HepG2 (cell line): ENCODE measurements at regions not wholly inside any gene's neighbourhood (a gene's known extent, or its start where the extent isn't known, plus 50 kb on each side); places are given as distances from the start of the nearest gene placed in this dataset.
"Not testable (repeated sequence)": the region's sequence is repeated elsewhere in the genome, so short reads cannot be mapped to it uniquely, and the experiment has no call there.

Source experiments
- ATAC-seq: fragments of 200-7000 bp; cut with Tn5 transposase; 3 replicates; pipeline ENCODE4 v1.9.1; 2020; ENCODE audit warnings: mild to moderate bottlenecking, moderate library complexity
- BruUV-seq: library from RNA; stranded (reverse); fragments of 400-500 nt; replicated peaks from 2 replicates; lab custom pipeline; 2021; lab: Mats Ljungman, UMichigan
- CTCF ChIA-PET: fragments of 300-600 bp; formaldehyde crosslinking; extraction: SDS; loops from one replicate; lab custom pipeline; 2021; ENCODE audit warnings: low total read pairs, inconsistent platforms, low intra/inter-chr PET ratio; lab: Yijun Ruan, JAX
- POLR2A ChIA-PET: fragments of 350-600 bp; sonication (Branson Sonifier 250); formaldehyde crosslinking; loops from one replicate; lab custom pipeline; 2020; ENCODE audit warnings: antibody characterized with exemption, inconsistent platforms; lab: Yijun Ruan, JAX
- DNase-seq: peaks from one replicate; pipeline ENCODE4 v3.0.0-alpha.2; 2015; ENCODE audit warnings: low spot score
- FAIRE-seq: peaks from 3 replicates; lab custom pipeline; 2011; peaks lifted over from hg19 to GRCh38; lab: Jason Lieb, UNC
- H2AFZ ChIP-seq: one replicate; pipeline ENCODE4 v1.6.1; 2011; ENCODE audit warnings: low read length, inconsistent platforms
- H3K27ac ChIP-seq: fragments of 300-600 bp; 3 replicates; pipeline ENCODE4 v1.8.0; 2011; ENCODE audit warnings: mixed run types, mild to moderate bottlenecking, mixed read lengths, low read length, inconsistent platforms; ENCODE audit not compliant: insufficient read depth; ENCODE audit errors: extremely low read length
- H3K27me3 ChIP-seq, 2 experiments: fragments of 200-600 bp in 1 of 2; 2 replicates in 1 of 2; 3 replicates in 1 of 2; pipeline versions ENCODE4 v1.6.0 to v1.8.0; 2011; ENCODE audit warnings: low read length in 2 of 2, mild to moderate bottlenecking in 2 of 2, moderate library complexity in 2 of 2, inconsistent platforms in 1 of 2; ENCODE audit not compliant: insufficient read depth in 2 of 2, control insufficient read depth in 1 of 2
- H3K36me3 ChIP-seq, 2 experiments: fragments of 200-600 bp in 1 of 2; replicated peaks in 1 of 2; 2 replicates in 1 of 2; 3 replicates in 1 of 2; pipeline versions ENCODE4 v1.5.1 to v1.8.0; 2011; ENCODE audit warnings: low read length in 2 of 2, inconsistent platforms in 1 of 2; ENCODE audit not compliant: insufficient read depth in 2 of 2, control insufficient read depth in 1 of 2
- H3K4me1 ChIP-seq: 2 replicates; pipeline ENCODE4 v1.5.1; 2012; ENCODE audit warnings: low read length, inconsistent platforms; ENCODE audit not compliant: insufficient read depth
- H3K4me2 ChIP-seq: 2 replicates; pipeline ENCODE4 v1.6.0; 2011; ENCODE audit warnings: low read depth, low read length, inconsistent platforms
- H3K4me3 ChIP-seq, 3 experiments: fragments of 200-600 bp in 1 of 3; sonication (generic), shearing (Covaris generic) in 1 of 3; replicated peaks in 1 of 3; 2 replicates each; pipeline ENCODE4 v1.5.1; 2011 to 2016; ENCODE audit warnings: low read length in 3 of 3, inconsistent platforms in 2 of 3, low read depth in 2 of 3, mild to moderate bottlenecking in 2 of 3, control low read depth in 1 of 3, mixed read lengths in 1 of 3; ENCODE audit not compliant: insufficient read depth in 1 of 3
- H3K79me2 ChIP-seq: one replicate; pipeline ENCODE4 v1.6.1; 2011; ENCODE audit warnings: low read length, inconsistent platforms; ENCODE audit not compliant: insufficient read depth
- H3K9ac ChIP-seq: 2 replicates; pipeline ENCODE4 v1.6.0; 2011; ENCODE audit warnings: mild to moderate bottlenecking, low read depth, low read length, inconsistent platforms; ENCODE audit not compliant: insufficient read depth
- H3K9me3 ChIP-seq: 2 replicates; pipeline ENCODE4 v1.5.1; 2012; ENCODE audit warnings: mild to moderate bottlenecking, low read length
- H4K20me1 ChIP-seq: 2 replicates; pipeline ENCODE4 v1.6.0; 2011; ENCODE audit warnings: inconsistent platforms, mild to moderate bottlenecking, low read length, moderate library complexity; ENCODE audit not compliant: insufficient read depth
- CCAR2 ChIP-seq: fragments of 200-400 bp; formaldehyde crosslinking; optimal IDR thresholded peaks from 2 replicates; pipeline ENCODE3; 2018; ENCODE audit warnings: low read depth, mild to moderate bottlenecking, low read length, moderate library complexity
- HES4 ChIP-seq: sonication (generic); formaldehyde crosslinking; IDR thresholded peaks from 2 replicates; pipeline ENCODE4 v1.9.0; 2021; ENCODE audit warnings: mild to moderate bottlenecking, missing genetic modification reagents, borderline replicate concordance
- KDM3A ChIP-seq: IDR thresholded peaks from 2 replicates; pipeline ENCODE4 v1.6.1; 2018; ENCODE audit warnings: low read depth, missing compliant biosample characterization
- KLF13 ChIP-seq: sonication (generic); formaldehyde crosslinking; IDR thresholded peaks from 2 replicates; pipeline ENCODE4 v1.4.0; 2020; ENCODE audit warnings: mild to moderate bottlenecking, missing genetic modification reagents
- POGZ ChIP-seq: sonication (generic); formaldehyde crosslinking; IDR thresholded peaks from 2 replicates; pipeline ENCODE4 v1.4.0; 2020; ENCODE audit warnings: mild to moderate bottlenecking, missing genetic modification reagents
- THAP7 ChIP-seq: sonication (generic); formaldehyde crosslinking; IDR thresholded peaks from 2 replicates; pipeline ENCODE4 v1.8.1; 2023; ENCODE audit warnings: mild to moderate bottlenecking, missing genetic modification reagents
- ZNF354B ChIP-seq: sonication (generic); formaldehyde crosslinking; IDR thresholded peaks from 2 replicates; pipeline ENCODE4 v1.8.0; 2022; ENCODE audit warnings: mild to moderate bottlenecking, missing genetic modification reagents
- ZNF546 ChIP-seq: sonication (generic); formaldehyde crosslinking; conservative IDR thresholded peaks from 2 replicates; pipeline ENCODE4 v1.8.1; 2023; ENCODE audit warnings: mild to moderate bottlenecking, missing genetic modification reagents
- ZNF879 ChIP-seq: sonication (generic); formaldehyde crosslinking; IDR thresholded peaks from 2 replicates; pipeline ENCODE4 v1.8.1; 2023; ENCODE audit warnings: missing genetic modification reagents
- WGBS: methylation state at CpG from one replicate; pipeline ENCODE4 v1.1.6; 2017; ENCODE audit warnings: low lambda C conversion rate; 5-methylcytosine and 5-hydroxymethylcytosine counted together
- in situ Hi-C: cut with HindIII; loops from 2 replicates; pipeline ENCODE4 v1.10.0; 2017; ENCODE audit warnings: low pct_unique_long_range_greater_than_20kb; ENCODE audit not compliant: extremely low pct_ligation_motif_present
- intact Hi-C: fragments of 100-400 bp; cut with micrococcal nuclease; formaldehyde crosslinking; loops from one replicate; pipeline ENCODE4 v1.10.0; 2022; ENCODE audit not compliant: unreplicated experiment
- TF ChIP-seq, protein P1 (sequence below): sonication (generic); formaldehyde crosslinking; IDR thresholded peaks from 2 replicates; pipeline ENCODE4 v1.4.0; 2020; ENCODE audit warnings: missing genetic modification reagents

DNA sequence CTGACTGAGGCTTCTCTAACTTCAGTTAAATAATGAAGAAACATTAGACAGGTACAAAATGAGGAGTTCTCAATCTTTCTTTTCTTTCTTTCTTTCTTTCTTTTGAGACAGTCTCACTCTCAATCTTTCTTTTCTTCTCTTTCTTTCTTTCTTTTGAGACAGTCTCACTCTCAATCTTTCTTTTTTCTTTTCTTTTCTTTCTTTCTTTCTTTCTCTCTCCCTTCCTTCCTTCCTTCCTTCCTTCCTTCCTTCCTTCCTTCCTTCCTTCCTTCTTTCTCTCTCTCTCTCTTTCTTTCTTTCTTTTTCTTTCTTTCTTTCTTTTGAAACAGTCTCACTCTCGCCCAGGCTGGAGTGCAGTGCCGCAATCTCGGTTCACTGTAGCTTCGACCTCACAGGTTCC, 287.7 kb downstream of the FBXO8 start:
- H3K36me3 ChIP-seq, H3K9me3 ChIP-seq, in situ Hi-C loops, ATAC-seq, H3K9ac ChIP-seq, H2AFZ ChIP-seq, H3K4me3 ChIP-seq, H3K4me2 ChIP-seq, H4K20me1 ChIP-seq, CTCF ChIA-PET, H3K79me2 ChIP-seq, H3K4me1 ChIP-seq, POLR2A ChIA-PET, DNase-seq, H3K27ac ChIP-seq, FAIRE-seq, H3K27me3 ChIP-seq, BruUV-seq: not testable (repeated sequence)
- WGBS = 42% methylated on average over 4 of the region's 4 CpGs
- intact Hi-C loops = loop anchor here (10.0 kb wide), 1 partner anchor 571 kb away; no protein-coding TSS in a partner anchor

- intact Hi-C loops (loop anchor here (10.0 kb wide), 1 partner anchor 567 kb away; no protein-coding TSS in a partner anchor), in situ Hi-C loops (no loop called here)
- no peak for DNase-seq
- Histone ChIP-seq H3K4me3 (no peak overlapping the region), H2AFZ (no peak overlapping the region), H3K4me2 (no peak overlapping the region), H3K4me1 (no peaks in the 10 kb centered on the region), H3K27ac (no peak overlapping the region), H4K20me1 (no peaks in the 10 kb centered on the region), H3K9ac (no peak overlapping the region), H3K9me3 (no peaks in the 10 kb centered on the region), H3K27me3 (no peaks in the 10 kb centered on the region; a peak in 1 of 5 replicates), H3K79me2 (no peaks in the 10 kb centered on the region), H3K36me3 (no peaks in the 10 kb centered on the region)
- TF ChIP-seq CCAR2 (no peak), THAP7 (no peak), ZNF354B (CRISPR knock-in tag) (no peak), KDM3A (CRISPR knock-in tag) (no peak), POGZ (CRISPR knock-in tag) (no peak), ZNF879 (CRISPR knock-in tag) (no peak), HES4 (no peak), KLF13 (CRISPR knock-in tag) (no peak), ZNF546 (no peak)
- TF ChIP-seq, protein P1, sequence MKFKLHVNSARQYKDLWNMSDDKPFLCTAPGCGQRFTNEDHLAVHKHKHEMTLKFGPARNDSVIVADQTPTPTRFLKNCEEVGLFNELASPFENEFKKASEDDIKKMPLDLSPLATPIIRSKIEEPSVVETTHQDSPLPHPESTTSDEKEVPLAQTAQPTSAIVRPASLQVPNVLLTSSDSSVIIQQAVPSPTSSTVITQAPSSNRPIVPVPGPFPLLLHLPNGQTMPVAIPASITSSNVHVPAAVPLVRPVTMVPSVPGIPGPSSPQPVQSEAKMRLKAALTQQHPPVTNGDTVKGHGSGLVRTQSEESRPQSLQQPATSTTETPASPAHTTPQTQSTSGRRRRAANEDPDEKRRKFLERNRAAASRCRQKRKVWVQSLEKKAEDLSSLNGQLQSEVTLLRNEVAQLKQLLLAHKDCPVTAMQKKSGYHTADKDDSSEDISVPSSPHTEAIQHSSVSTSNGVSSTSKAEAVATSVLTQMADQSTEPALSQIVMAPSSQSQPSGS = no peak
- 0% methylated on average over 3 of the region's 3 CpGs for WGBS
- ATAC-seq = no peak
- no peak for FAIRE-seq
- POLR2A ChIA-PET = no interaction called here
- no TSS peak for BruUV-seq
- CTCF ChIA-PET = no interaction called here
Observed at GRCh38 chr4:173991814-173992213, 291.7 kb downstream of the FBXO8 start.
